GM18909 (cell line): ENCODE measurements at regions not wholly inside any gene's neighbourhood (a gene's known extent, or its start where the extent isn't known, plus 50 kb on each side); places are given as distances from the start of the nearest gene placed in this dataset.

Experiments used
- ATAC-seq: cut with Tn5 transposase; IDR thresholded peaks from one replicate; pipeline ENCODE4 v1.9.1; 2021; ENCODE audit warnings: mild to moderate bottlenecking; ENCODE audit not compliant: unreplicated experiment, poor library complexity

- no peak for ATAC-seq
These were observed 265.8 kb upstream of the ZNF717 start for GRCh38 chr3:76051145-76051544.

GRCh38 chr3:76054404-76054803, 269.1 kb upstream of the ZNF717 start:
- ATAC-seq = no peak

- no peak for ATAC-seq
These were observed 276.3 kb upstream of the ZNF717 start for GRCh38 chr3:76061654-76062053.

GRCh38 chr3:76063019-76063418, 277.7 kb upstream of the ZNF717 start:
- ATAC-seq = no peak

GRCh38 chr3:76063811-76064210, 278.5 kb upstream of the ZNF717 start:
- ATAC-seq = no peak

- no peak for ATAC-seq
These were observed 280.6 kb upstream of the ZNF717 start for GRCh38 chr3:76065964-76066363.

GRCh38 chr3:76078101-76078500, 292.8 kb upstream of the ZNF717 start:
- ATAC-seq = no peak

GRCh38 chr3:76083992-76084391, 298.6 kb upstream of the ZNF717 start:
- no peak for ATAC-seq

- ATAC-seq = no peak
These were observed 310.7 kb upstream of the ZNF717 start for GRCh38 chr3:76096036-76096435.

- ATAC-seq = no peak
These were observed 311.7 kb upstream of the ZNF717 start for GRCh38 chr3:76096836-76097588.

- no peak for ATAC-seq
These were observed 312.2 kb upstream of the ZNF717 start for GRCh38 chr3:76097589-76097969.

GRCh38 chr3:76099956-76100355, 314.6 kb upstream of the ZNF717 start:
- no peak for ATAC-seq

- no peak for ATAC-seq
These were observed 322.7 kb upstream of the ZNF717 start for GRCh38 chr3:76107935-76108570.

GRCh38 chr3:76111808-76112207, 326.5 kb upstream of the ZNF717 start:
- no peak for ATAC-seq

GRCh38 chr3:76122007-76122406, 336.7 kb upstream of the ZNF717 start:
- no peak for ATAC-seq

- no peak for ATAC-seq
These were observed 344.1 kb upstream of the ZNF717 start for GRCh38 chr3:76129441-76129840.

GRCh38 chr3:76131396-76132153, 346.2 kb upstream of the ZNF717 start:
- no peak for ATAC-seq

- no peak for ATAC-seq
These were observed 346.8 kb upstream of the ZNF717 start for GRCh38 chr3:76132154-76132470.

GRCh38 chr3:76134166-76134565, 348.8 kb upstream of the ZNF717 start:
- no peak for ATAC-seq

GRCh38 chr3:76138921-76139320, 353.6 kb upstream of the ZNF717 start:
- no peak for ATAC-seq

- ATAC-seq = no peak
These were observed 362.5 kb upstream of the ZNF717 start for GRCh38 chr3:76147846-76148245.

- no peak for ATAC-seq
These were observed 366.7 kb upstream of the ZNF717 start for GRCh38 chr3:76152028-76152427.
